ENCODE measurements at regions not wholly inside any gene's neighbourhood (a gene's known extent, or its start where the extent isn't known, plus 50 kb on each side); places are given as distances from the start of the nearest gene placed in this dataset.

GRCh38 chr5:112684737-112685136, 52.9 kb upstream of the APC start:
- Histone ChIP-seq H3K27ac (ENCODE audit: low read depth, low read length, poor library complexity, severe bottlenecking) (no peak overlapping the region), H2AFZ (ENCODE audit: low read length) (peak overlapping the region; percentile 44; the same call in 1 of the 2 replicates), H3K36me3 (ENCODE audit: insufficient read depth, low read length) (no peaks in the 10 kb centered on the region), H3K4me2 (ENCODE audit: low read length) (peak overlapping the region; percentile 25), H3K4me1 (ENCODE audit: insufficient read depth, low read length, poor library complexity, severe bottlenecking) (peaks cover 15% of the 10 kb centered on the region), H3K4me3 (ENCODE audit: low read depth, low read length, poor library complexity, severe bottlenecking) (no peak overlapping the region), H3K9me3 (ENCODE audit: low read length) (no peaks in the 10 kb centered on the region), H4K20me1 (ENCODE audit: insufficient read depth, low read length) (no peaks in the 10 kb centered on the region), H3K9me2 (ENCODE audit: insufficient read depth, low read length) (no peaks in the 10 kb centered on the region), H3K79me2 (ENCODE audit: insufficient read depth, low read depth, low read length) (no peaks in the 10 kb centered on the region)
- DNase-seq (ENCODE audit: low spot score) = peak; percentile 29
- BruUV-seq (replicated peaks) = no TSS peak
- TF ChIP-seq CTCF (conservative IDR thresholded peaks at IDR 0.05; ENCODE audit: low read length) (no peak), EZH2phosphoT487 (IDR thresholded peaks at IDR 0.05; ENCODE audit: borderline replicate concordance, low read depth, low read length) (no peak)
- ChIA-PET POLR2A (interaction anchor here (0.5 to 2.2 kb wide), 5 partner anchors 8 to 690 kb away, joined by 3 to 9 read pairs (median 5); no protein-coding TSS in a partner anchor), CTCF (ENCODE audit: unreplicated experiment) (no interaction called here)
- intact Hi-C loops (cut with micrococcal nuclease; ENCODE audit: unreplicated experiment) = no loop called here

- ChIA-PET CTCF (ENCODE audit: unreplicated experiment) (no interaction called here), POLR2A (interaction anchor here (0.6 to 2.2 kb wide), 10 partner anchors 9 to 904 kb away, joined by 3 to 9 read pairs (median 3); no protein-coding TSS in a partner anchor)
- Histone ChIP-seq H3K9me3 (ENCODE audit: low read length) (no peaks in the 10 kb centered on the region), H3K79me2 (ENCODE audit: insufficient read depth, low read depth, low read length) (no peaks in the 10 kb centered on the region), H3K36me3 (ENCODE audit: insufficient read depth, low read length) (no peaks in the 10 kb centered on the region), H3K4me1 (ENCODE audit: insufficient read depth, low read length, poor library complexity, severe bottlenecking) (peaks cover 15% of the 10 kb centered on the region), H3K4me3 (ENCODE audit: low read depth, low read length, poor library complexity, severe bottlenecking) (no peak overlapping the region), H3K9me2 (ENCODE audit: insufficient read depth, low read length) (no peaks in the 10 kb centered on the region), H3K4me2 (ENCODE audit: low read length) (no peak overlapping the region), H4K20me1 (ENCODE audit: insufficient read depth, low read length) (no peaks in the 10 kb centered on the region), H2AFZ (ENCODE audit: low read length) (no peak overlapping the region), H3K27ac (ENCODE audit: low read depth, low read length, poor library complexity, severe bottlenecking) (no peak overlapping the region)
- DNase-seq (ENCODE audit: low spot score) = no peak
- TF ChIP-seq CTCF (conservative IDR thresholded peaks at IDR 0.05; ENCODE audit: low read length) (no peak), EZH2phosphoT487 (IDR thresholded peaks at IDR 0.05; ENCODE audit: borderline replicate concordance, low read depth, low read length) (no peak)
- BruUV-seq (replicated peaks) = no TSS peak
- intact Hi-C loops (cut with micrococcal nuclease; ENCODE audit: unreplicated experiment) = no loop called here
Observed at GRCh38 chr5:112685386-112685785, 52.3 kb upstream of the APC start.

GRCh38 chr5:112685931-112686330, 51.8 kb upstream of the APC start:
- Histone ChIP-seq H3K36me3 (ENCODE audit: insufficient read depth, low read length) (no peaks in the 10 kb centered on the region), H3K27ac (ENCODE audit: low read depth, low read length, poor library complexity, severe bottlenecking) (no peak overlapping the region), H3K9me2 (ENCODE audit: insufficient read depth, low read length) (no peaks in the 10 kb centered on the region), H4K20me1 (ENCODE audit: insufficient read depth, low read length) (no peaks in the 10 kb centered on the region), H2AFZ (ENCODE audit: low read length) (no peak overlapping the region), H3K9me3 (ENCODE audit: low read length) (no peaks in the 10 kb centered on the region), H3K4me2 (ENCODE audit: low read length) (no peak overlapping the region), H3K4me1 (ENCODE audit: insufficient read depth, low read length, poor library complexity, severe bottlenecking) (peaks cover 15% of the 10 kb centered on the region), H3K4me3 (ENCODE audit: low read depth, low read length, poor library complexity, severe bottlenecking) (no peak overlapping the region), H3K79me2 (ENCODE audit: insufficient read depth, low read depth, low read length) (no peaks in the 10 kb centered on the region)
- no peak for DNase-seq (ENCODE audit: low spot score)
- CTCF ChIA-PET (ENCODE audit: unreplicated experiment) = no interaction called here
- intact Hi-C loops (cut with micrococcal nuclease; ENCODE audit: unreplicated experiment) = no loop called here
- POLR2A ChIA-PET = interaction anchor here (0.6 to 2.2 kb wide), 8 partner anchors 11 to 904 kb away, joined by 3 to 9 read pairs (median 3); no protein-coding TSS in a partner anchor
- no TSS peak for BruUV-seq (replicated peaks)
- TF ChIP-seq EZH2phosphoT487 (IDR thresholded peaks at IDR 0.05; ENCODE audit: borderline replicate concordance, low read depth, low read length) (no peak), CTCF (conservative IDR thresholded peaks at IDR 0.05; ENCODE audit: low read length) (no peak)

All from OCI-LY7 (cell line).